K562 (cell line): ENCODE measurements at regions not wholly inside any gene's neighbourhood (a gene's known extent, or its start where the extent isn't known, plus 50 kb on each side); places are given as distances from the start of the nearest gene placed in this dataset.
A peak's percentile ranks its signal among the peaks of the same experiment; 100 is the strongest.

ENCODE experiments used
- EGR1 ChIP-seq: fragments of 450-650 bp; conservative IDR thresholded peaks from 2 replicates; pipeline ENCODE4 v1.6.1; 2017; ENCODE audit warnings: mild to moderate bottlenecking
- ERF ChIP-seq: fragments of 450-650 bp; formaldehyde crosslinking; IDR thresholded peaks from 2 replicates; pipeline ENCODE4 v1.4.0; 2020; ENCODE audit warnings: mild to moderate bottlenecking, mixed read lengths
- FOXA3 ChIP-seq, 2 experiments: fragments of 450-650 bp in 1 of 2; sonication (generic) in 1 of 2; formaldehyde crosslinking; IDR thresholded peaks in 1 of 2; conservative IDR thresholded peaks in 1 of 2; 2 replicates each; pipeline versions ENCODE4 v1.4.0 to v1.8.0; 2020 to 2022; ENCODE audit warnings: mild to moderate bottlenecking in 2 of 2, missing genetic modification reagents in 1 of 2
- FOXK2 ChIP-seq, 2 experiments: fragments of 450-650 bp; IDR thresholded peaks in 1 of 2; conservative IDR thresholded peaks in 1 of 2; 2 replicates each; pipeline ENCODE4 v1.6.1; 2016; ENCODE audit warnings: low read depth in 2 of 2, mild to moderate bottlenecking in 1 of 2
- GABPB2 ChIP-seq: fragments of 250-450 bp; sonication (Bioruptor Pico); conservative IDR thresholded peaks from 2 replicates; pipeline ENCODE4 v1.5.1; 2021; ENCODE audit warnings: mild to moderate bottlenecking
- GTF2A2 ChIP-seq: IDR thresholded peaks from 2 replicates; pipeline ENCODE4 v1.6.1; 2016; ENCODE audit warnings: mild to moderate bottlenecking, missing genetic modification characterization, missing compliant biosample characterization
- MEF2A ChIP-seq: IDR thresholded peaks from 2 replicates; pipeline ENCODE4 v1.6.1; 2011; ENCODE audit warnings: low read depth, mild to moderate bottlenecking, low read length, moderate library complexity; ENCODE audit not compliant: control insufficient read depth
- NELFE ChIP-seq: IDR thresholded peaks from 2 replicates; pipeline ENCODE4 v1.6.1; 2011; ENCODE audit warnings: mild to moderate bottlenecking; ENCODE audit not compliant: insufficient read depth, insufficient read length
- NFATC3 ChIP-seq: fragments of 450-650 bp; IDR thresholded peaks from 2 replicates; pipeline ENCODE4 v1.6.1; 2017; ENCODE audit warnings: mild to moderate bottlenecking
- PHF21A ChIP-seq: fragments of 450-650 bp; IDR thresholded peaks from 2 replicates; pipeline ENCODE4 v1.6.1; 2017; ENCODE audit warnings: low read depth, borderline replicate concordance
- PML ChIP-seq: IDR thresholded peaks from 2 replicates; pipeline ENCODE4 v1.6.1; 2012; ENCODE audit warnings: low read length, inconsistent platforms
- TAF1 ChIP-seq: IDR thresholded peaks from 2 replicates; pipeline ENCODE4 v1.6.1; 2011; ENCODE audit warnings: mild to moderate bottlenecking, low read length, moderate library complexity; ENCODE audit not compliant: insufficient read depth, control insufficient read depth, severe bottlenecking; ENCODE audit errors: extremely low read depth
- TEAD4 ChIP-seq, 2 experiments: sonication (generic) in 1 of 2; formaldehyde crosslinking in 1 of 2; IDR thresholded peaks; 2 replicates each; pipeline versions ENCODE4 v1.6.1 to v1.8.0; 2012 to 2022; ENCODE audit warnings: borderline replicate concordance in 1 of 2, inconsistent platforms in 1 of 2, low read length in 1 of 2, mild to moderate bottlenecking in 1 of 2, missing genetic modification reagents in 1 of 2
- ZBTB17 ChIP-seq: fragments of 450-650 bp; formaldehyde crosslinking; IDR thresholded peaks from 2 replicates; pipeline ENCODE4 v1.4.0; 2020; ENCODE audit warnings: mild to moderate bottlenecking
- ZFP30 ChIP-seq: fragments of 250-450 bp; sonication (Bioruptor Pico); IDR thresholded peaks from 2 replicates; pipeline ENCODE4 v1.8.0; 2022; ENCODE audit warnings: moderate library complexity, mild to moderate bottlenecking, inconsistent platforms, borderline replicate concordance
- ZNF23 ChIP-seq: fragments of 250-450 bp; sonication (Bioruptor Pico); IDR thresholded peaks from 2 replicates; pipeline ENCODE4 v1.4.0; 2020; ENCODE audit warnings: mild to moderate bottlenecking
- ZNF76 ChIP-seq: fragments of 250-450 bp; sonication (Bioruptor Pico); IDR thresholded peaks from 2 replicates; pipeline ENCODE4 v1.4.0; 2020; ENCODE audit warnings: mild to moderate bottlenecking, moderate library complexity, borderline replicate concordance
- ZNF77 ChIP-seq: fragments of 250-450 bp; sonication (Bioruptor Pico); IDR thresholded peaks from 2 replicates; pipeline ENCODE4 v1.5.0; 2020
- TF ChIP-seq, protein P1 (sequence below): fragments of 450-650 bp; IDR thresholded peaks from 2 replicates; pipeline ENCODE4 v1.6.1; 2018; ENCODE audit not compliant: partially characterized antibody
- TF ChIP-seq, protein P2 (sequence below): fragments of 450-650 bp; IDR thresholded peaks from 2 replicates; pipeline ENCODE4 v1.6.1; 2016; ENCODE audit warnings: mild to moderate bottlenecking
- TF ChIP-seq, protein P3 (sequence below): IDR thresholded peaks from 2 replicates; pipeline ENCODE4 v1.6.1; 2012; ENCODE audit warnings: low read depth, low read length, improper control_type of control experiment, borderline replicate concordance

DNA sequence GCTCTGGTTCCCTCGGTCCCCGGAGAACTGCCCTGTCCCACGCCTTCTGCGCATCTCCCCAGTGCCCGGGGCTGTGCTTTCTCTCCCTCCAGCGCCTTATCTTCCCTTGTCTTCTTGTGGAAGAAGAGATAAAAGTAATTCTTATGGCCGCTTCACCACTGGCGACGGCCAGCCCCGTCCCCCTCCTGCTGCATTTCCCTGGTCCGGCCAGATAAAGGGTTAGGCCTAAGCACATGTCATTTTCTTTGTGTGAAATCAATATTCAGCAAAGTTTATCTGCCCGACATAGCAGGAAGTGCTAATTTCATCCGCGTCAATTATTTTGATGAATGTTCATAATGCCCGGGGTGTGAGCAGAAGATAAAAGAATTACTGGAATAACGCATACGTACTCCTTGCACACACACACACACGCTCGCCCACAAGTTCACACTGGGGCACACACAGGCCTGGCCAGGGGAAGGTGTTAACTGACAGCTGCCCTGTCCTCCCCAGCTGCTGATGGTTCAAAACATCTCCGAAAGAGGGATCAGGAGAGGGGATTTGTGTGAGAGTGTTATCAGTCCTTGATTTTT, 177.7 kb upstream of the LHX5 start (continued):
- 0 out of 2 replicates have a peak, but pooled peaks have one; percentile 25 for TF ChIP-seq ZNF23
- TF ChIP-seq, protein P1, sequence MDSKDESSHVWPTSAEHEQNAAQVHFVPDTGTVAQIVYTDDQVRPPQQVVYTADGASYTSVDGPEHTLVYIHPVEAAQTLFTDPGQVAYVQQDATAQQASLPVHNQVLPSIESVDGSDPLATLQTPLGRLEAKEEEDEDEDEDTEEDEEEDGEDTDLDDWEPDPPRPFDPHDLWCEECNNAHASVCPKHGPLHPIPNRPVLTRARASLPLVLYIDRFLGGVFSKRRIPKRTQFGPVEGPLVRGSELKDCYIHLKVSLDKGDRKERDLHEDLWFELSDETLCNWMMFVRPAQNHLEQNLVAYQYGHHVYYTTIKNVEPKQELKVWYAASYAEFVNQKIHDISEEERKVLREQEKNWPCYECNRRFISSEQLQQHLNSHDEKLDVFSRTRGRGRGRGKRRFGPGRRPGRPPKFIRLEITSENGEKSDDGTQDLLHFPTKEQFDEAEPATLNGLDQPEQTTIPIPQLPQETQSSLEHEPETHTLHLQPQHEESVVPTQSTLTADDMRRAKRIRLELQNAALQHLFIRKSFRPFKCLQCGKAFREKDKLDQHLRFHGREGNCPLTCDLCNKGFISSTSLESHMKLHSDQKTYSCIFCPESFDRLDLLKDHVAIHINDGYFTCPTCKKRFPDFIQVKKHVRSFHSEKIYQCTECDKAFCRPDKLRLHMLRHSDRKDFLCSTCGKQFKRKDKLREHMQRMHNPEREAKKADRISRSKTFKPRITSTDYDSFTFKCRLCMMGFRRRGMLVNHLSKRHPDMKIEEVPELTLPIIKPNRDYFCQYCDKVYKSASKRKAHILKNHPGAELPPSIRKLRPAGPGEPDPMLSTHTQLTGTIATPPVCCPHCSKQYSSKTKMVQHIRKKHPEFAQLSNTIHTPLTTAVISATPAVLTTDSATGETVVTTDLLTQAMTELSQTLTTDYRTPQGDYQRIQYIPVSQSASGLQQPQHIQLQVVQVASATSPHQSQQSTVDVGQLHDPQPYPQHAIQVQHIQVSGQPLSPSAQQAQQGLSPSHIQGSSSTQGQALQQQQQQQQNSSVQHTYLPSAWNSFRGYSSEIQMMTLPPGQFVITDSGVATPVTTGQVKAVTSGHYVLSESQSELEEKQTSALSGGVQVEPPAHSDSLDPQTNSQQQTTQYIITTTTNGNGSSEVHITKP: peak; percentile 84
- TF ChIP-seq EGR1: peak; percentile 69
- TF ChIP-seq PHF21A: peak; percentile 79
- TF ChIP-seq TAF1: peak; percentile 44
- no peak for TF ChIP-seq GTF2A2
- peak; percentile 37 to 51; a peak in 1 of 4 replicates for TF ChIP-seq FOXK2 (conservative IDR thresholded peaks at IDR 0.05 in 1 of 2, IDR thresholded peaks at IDR 0.05 in 1 of 2; ENCODE audit: low read depth in 2 of 2)
- peak in 1 of 2 experiments; percentile 70; a peak in 2 of 4 replicates for TF ChIP-seq FOXA3 (CRISPR knock-in tag; conservative IDR thresholded peaks at IDR 0.05 in 1 of 2, IDR thresholded peaks at IDR 0.05 in 1 of 2)
- TF ChIP-seq ZNF77 (CRISPR knock-in tag): no peak
- peak; percentile 99 for TF ChIP-seq PML
- no peak for TF ChIP-seq NELFE
- TF ChIP-seq ZBTB17 (CRISPR knock-in tag): peak; percentile 88
- TF ChIP-seq ERF (CRISPR knock-in tag): peak; percentile 69; the same call in 1 of the 2 replicates
- no peak for TF ChIP-seq GABPB2 (CRISPR knock-in tag)
- peak; percentile 100 for TF ChIP-seq TEAD4 (IDR thresholded peaks at IDR 0.05; ENCODE audit: low read length)
- TF ChIP-seq TEAD4 (CRISPR knock-in tag; IDR thresholded peaks at IDR 0.05; ENCODE audit: borderline replicate concordance): no peak
- peak; percentile 80; the same call in 1 of the 2 replicates for TF ChIP-seq ZNF76 (CRISPR knock-in tag)
- TF ChIP-seq MEF2A: peak; percentile 76; the same call in 1 of the 2 replicates
- TF ChIP-seq, protein P2, sequence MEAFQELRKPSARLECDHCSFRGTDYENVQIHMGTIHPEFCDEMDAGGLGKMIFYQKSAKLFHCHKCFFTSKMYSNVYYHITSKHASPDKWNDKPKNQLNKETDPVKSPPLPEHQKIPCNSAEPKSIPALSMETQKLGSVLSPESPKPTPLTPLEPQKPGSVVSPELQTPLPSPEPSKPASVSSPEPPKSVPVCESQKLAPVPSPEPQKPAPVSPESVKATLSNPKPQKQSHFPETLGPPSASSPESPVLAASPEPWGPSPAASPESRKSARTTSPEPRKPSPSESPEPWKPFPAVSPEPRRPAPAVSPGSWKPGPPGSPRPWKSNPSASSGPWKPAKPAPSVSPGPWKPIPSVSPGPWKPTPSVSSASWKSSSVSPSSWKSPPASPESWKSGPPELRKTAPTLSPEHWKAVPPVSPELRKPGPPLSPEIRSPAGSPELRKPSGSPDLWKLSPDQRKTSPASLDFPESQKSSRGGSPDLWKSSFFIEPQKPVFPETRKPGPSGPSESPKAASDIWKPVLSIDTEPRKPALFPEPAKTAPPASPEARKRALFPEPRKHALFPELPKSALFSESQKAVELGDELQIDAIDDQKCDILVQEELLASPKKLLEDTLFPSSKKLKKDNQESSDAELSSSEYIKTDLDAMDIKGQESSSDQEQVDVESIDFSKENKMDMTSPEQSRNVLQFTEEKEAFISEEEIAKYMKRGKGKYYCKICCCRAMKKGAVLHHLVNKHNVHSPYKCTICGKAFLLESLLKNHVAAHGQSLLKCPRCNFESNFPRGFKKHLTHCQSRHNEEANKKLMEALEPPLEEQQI: peak; percentile 98
- no peak for TF ChIP-seq ZFP30 (CRISPR knock-in tag)
- TF ChIP-seq, protein P3, sequence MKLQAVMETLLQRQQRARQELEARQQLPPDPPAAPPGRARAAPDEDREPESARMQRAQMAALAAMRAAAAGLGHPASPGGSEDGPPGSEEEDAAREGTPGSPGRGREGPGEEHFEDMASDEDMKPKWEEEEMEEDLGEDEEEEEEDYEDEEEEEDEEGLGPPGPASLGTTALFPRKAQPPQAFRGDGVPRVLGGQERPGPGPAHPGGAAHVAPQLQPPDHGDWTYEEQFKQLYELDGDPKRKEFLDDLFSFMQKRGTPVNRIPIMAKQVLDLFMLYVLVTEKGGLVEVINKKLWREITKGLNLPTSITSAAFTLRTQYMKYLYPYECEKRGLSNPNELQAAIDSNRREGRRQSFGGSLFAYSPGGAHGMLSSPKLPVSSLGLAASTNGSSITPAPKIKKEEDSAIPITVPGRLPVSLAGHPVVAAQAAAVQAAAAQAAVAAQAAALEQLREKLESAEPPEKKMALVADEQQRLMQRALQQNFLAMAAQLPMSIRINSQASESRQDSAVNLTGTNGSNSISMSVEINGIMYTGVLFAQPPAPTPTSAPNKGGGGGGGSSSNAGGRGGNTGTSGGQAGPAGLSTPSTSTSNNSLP: peak; percentile 99
- peak; percentile 91 for TF ChIP-seq NFATC3
